Peyer's patch (tissue), 4 donors: ENCODE measurements at regions not wholly inside any gene's neighbourhood (a gene's known extent, or its start where the extent isn't known, plus 50 kb on each side); places are given as distances from the start of the nearest gene placed in this dataset.

ENCODE experiments used
- CTCF ChIP-seq, 6 experiments: fragments of 450-650 bp in 4 of 6; fragments of 200-600 bp in 2 of 6; sonication (generic) in 1 of 6; IDR thresholded peaks; one replicate each; pipeline ENCODE4 v1.5.1; 2017 to 2019; ENCODE audit warnings: antibody characterized with exemption in 6 of 6, mild to moderate bottlenecking in 3 of 6, moderate library complexity in 1 of 6
- POLR2A ChIP-seq, 2 donors: fragments of 450-650 bp; IDR thresholded peaks; one replicate each; pipeline ENCODE4 v1.5.1; 2017; ENCODE audit warnings: antibody characterized with exemption in 2 of 2, mild to moderate bottlenecking in 2 of 2, moderate library complexity in 2 of 2

- no peak for TF ChIP-seq CTCF (IDR thresholded peaks at IDR 0.05)
- TF ChIP-seq POLR2A (IDR thresholded peaks at IDR 0.05): no peak
These were observed 51.3 kb upstream of the VOPP1 start for GRCh38 chr7:55623617-55624016.
